Hepatic stellate cell (primary cell): ENCODE measurements at regions not wholly inside any gene's neighbourhood (a gene's known extent, or its start where the extent isn't known, plus 50 kb on each side); places are given as distances from the start of the nearest gene placed in this dataset.

Experiments used
- DNase-seq: peaks from one replicate; pipeline ENCODE4 v3.0.0; 2011; ENCODE audit warnings: low spot score

GRCh38 chr1:53378061-53378460, 50.2 kb upstream of the LRP8 start:
- no peak for DNase-seq

- DNase-seq, result no peak
These were observed 51.2 kb upstream of the LRP8 start for GRCh38 chr1:53378932-53379661.

- no peak for DNase-seq
These were observed 51.8 kb upstream of the LRP8 start for GRCh38 chr1:53379662-53380002.

- no peak for DNase-seq
These were observed 52.4 kb upstream of the LRP8 start for GRCh38 chr1:53380296-53380695.

- no peak for DNase-seq
These were observed 54.0 kb upstream of the LRP8 start for GRCh38 chr1:53381790-53382401.

- no peak for DNase-seq
These were observed 55.4 kb upstream of the LRP8 start for GRCh38 chr1:53383136-53383870.

- no peak for DNase-seq
These were observed 56.9 kb upstream of the LRP8 start for GRCh38 chr1:53384796-53385195.

- no peak for DNase-seq
These were observed 57.7 kb upstream of the LRP8 start for GRCh38 chr1:53385276-53386225.

- no peak for DNase-seq
These were observed 61.1 kb upstream of the LRP8 start for GRCh38 chr1:53388963-53389362.

- DNase-seq, result no peak
These were observed 62.4 kb upstream of the LRP8 start for GRCh38 chr1:53390261-53390660.

GRCh38 chr1:53390736-53391135, 62.9 kb upstream of the LRP8 start:
- DNase-seq, result no peak

GRCh38 chr1:53391296-53391695, 63.4 kb upstream of the LRP8 start:
- DNase-seq, result no peak

GRCh38 chr1:53391982-53392381, 64.1 kb upstream of the LRP8 start:
- DNase-seq, result no peak

GRCh38 chr1:53392460-53392859, 64.6 kb upstream of the LRP8 start:
- DNase-seq, result no peak

- peak; percentile 87 for DNase-seq
These were observed 65.5 kb upstream of the LRP8 start for GRCh38 chr1:53393325-53393792.

- DNase-seq, result no peak
These were observed 64.9 kb upstream of the DMRTB1 start for GRCh38 chr1:53394306-53394705.

- DNase-seq, result no peak
These were observed 63.5 kb upstream of the DMRTB1 start for GRCh38 chr1:53395671-53396215.

- DNase-seq, result no peak
These were observed 62.5 kb upstream of the DMRTB1 start for GRCh38 chr1:53396573-53397268.

GRCh38 chr1:53398091-53398490, 61.1 kb upstream of the DMRTB1 start:
- no peak for DNase-seq

- no peak for DNase-seq
These were observed 60.4 kb upstream of the DMRTB1 start for GRCh38 chr1:53398576-53399365.
